Stimulated activated CD4-positive, alpha-beta T cell treated with anti-CD3 and anti-CD28 coated beads, Interleukin-4, amount 100 ng/mL, for 24 hours (primary cell): ENCODE measurements at regions not wholly inside any gene's neighbourhood (a gene's known extent, or its start where the extent isn't known, plus 50 kb on each side); places are given as distances from the start of the nearest gene placed in this dataset.

Experiments used
- DNase-seq: peaks from one replicate; pipeline ENCODE4 v3.0.0-alpha.2; 2020

DNA sequence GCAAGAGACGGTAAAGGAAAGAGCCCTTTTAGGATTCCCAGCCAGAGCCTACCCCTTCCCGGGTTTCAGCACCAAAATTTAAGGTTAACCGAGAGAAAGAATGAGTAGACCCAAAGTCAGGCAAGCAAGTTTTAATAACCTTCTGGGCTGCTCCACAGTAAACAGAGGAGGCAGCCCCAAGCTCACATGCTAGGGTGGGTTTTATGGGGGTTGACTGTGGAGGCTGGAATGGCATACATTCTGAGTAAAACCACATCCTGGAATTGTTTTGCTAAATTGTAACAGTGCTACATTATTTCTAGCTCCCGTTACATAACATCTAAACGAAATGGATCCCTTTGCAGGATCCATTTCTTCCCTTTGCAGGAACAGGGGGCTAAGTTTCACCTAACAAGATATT is 102.2 kb upstream of the USP9Y start:
- no peak for DNase-seq

DNA sequence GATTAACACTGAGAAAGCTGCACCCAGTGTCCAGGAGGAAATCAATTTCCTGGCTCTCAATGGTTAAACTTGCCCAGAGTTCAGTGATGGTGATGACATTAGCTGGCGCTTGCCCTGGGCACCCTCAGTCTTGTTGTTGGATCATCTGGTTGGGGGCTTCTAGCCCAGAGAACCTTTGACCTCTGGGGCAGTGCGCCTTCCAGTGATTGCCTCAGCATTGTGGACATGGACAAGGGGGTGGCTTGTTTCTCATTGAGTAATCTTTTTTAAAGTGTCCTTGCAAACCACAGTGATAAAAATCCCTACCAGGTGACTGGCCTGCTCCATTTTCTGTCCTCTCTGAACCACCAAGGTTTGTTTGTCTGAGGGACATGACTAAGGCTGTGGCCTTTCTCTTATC is 95.6 kb upstream of the USP9Y start:
- no peak for DNase-seq

DNA sequence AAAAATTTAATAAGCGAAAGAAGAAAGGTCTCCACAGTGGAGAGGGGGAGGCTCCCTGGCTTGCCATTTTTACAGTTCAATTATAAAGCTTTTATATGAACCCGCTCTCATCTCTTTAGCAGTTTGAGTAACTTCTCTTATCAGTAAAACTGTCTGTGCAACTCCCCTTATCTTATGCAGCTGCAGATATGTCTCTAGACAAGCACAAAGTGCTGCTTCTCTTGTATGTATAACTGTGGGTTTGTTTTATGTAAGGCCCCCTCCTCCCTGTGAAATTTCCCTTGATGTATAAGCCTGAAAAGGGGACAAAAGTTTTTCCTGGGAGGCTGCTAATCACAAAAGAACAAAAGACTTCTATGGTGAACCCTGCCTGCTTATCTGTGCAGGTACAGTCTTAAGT is 90.2 kb upstream of the USP9Y start:
- DNase-seq: no peak

DNA sequence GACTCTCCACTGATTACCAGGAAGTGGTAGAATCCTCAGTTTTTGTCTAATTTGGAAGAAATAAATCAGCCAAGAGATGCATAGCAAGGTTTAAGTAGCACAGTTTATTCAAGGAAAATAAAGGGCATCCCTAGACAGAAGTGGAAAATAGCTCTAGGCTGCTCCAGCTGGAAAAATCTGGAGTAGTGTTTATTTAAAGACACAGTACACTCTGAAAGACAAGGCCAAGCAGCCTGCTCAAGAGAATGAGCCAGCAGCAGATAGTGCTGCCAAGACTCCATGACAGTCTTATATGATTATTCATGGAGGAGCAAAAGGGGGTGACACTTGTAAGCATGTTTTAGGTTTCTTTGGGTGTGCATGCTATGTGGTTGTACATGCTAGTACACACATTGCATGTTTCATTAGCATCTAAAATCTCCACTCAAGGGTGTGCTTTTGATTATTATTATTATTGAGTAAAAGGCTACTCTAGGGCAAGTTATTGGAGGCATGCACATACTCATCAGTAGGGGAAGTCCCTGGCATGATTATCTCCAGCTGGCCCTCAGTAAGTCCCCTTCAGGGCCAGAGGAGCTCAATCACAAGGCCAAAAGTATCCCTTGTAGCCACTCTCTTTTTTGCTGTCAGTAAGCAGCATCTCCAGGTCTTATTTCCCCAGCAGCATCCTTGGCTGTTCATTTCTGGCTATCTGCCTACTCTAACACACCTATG is 85.1 kb upstream of the USP9Y start:
- DNase-seq: no peak

DNA sequence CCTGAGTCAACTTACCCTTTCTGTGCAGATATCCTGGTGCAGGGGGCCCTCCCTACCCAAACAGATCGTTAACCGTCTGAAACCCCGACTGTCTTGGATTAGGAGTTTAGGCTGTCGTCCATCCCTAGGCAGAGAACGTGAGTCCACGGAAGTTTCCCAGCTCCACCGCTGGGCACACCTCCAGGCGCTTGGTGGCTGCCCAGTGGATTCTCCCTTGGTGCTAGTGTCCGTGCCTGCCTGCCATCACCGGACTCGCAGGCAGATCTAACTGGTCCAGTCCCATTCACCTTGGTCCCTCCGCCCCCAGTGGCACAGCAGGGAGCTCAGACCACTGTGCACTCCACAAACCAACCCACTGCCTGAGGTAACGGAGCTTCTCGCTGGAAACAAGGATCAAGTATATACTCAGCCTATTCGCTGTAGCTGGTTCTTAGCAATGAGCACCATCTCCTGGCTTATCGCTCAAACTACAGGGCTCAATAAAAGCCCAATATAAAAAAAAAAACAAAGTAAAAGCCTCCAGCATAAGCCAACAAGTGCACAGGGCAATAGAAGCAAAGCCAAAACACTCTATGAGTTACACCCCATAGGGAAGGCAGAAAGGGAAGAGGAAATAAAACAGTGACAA is 79.5 kb upstream of the USP9Y start:
- DNase-seq: no peak

DNA sequence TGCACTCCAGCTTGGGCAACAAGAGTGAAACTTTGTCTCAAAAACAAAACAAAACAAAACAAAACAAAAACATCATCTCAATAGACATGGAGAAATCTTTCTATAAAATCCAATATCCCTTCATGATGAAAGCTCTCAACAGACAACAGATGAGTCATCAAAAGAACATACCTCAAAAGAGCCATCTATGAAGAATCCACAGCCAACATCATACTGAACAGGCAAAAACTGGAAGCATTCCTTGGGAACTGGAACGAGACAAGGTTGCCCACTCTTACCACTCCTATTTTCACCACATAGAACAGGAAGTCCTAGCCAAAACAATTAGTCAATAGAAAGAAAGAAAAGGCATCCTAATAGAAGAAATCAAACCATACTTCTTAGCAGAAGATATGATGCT is 77.8 kb upstream of the USP9Y start:
- no peak for DNase-seq

DNA sequence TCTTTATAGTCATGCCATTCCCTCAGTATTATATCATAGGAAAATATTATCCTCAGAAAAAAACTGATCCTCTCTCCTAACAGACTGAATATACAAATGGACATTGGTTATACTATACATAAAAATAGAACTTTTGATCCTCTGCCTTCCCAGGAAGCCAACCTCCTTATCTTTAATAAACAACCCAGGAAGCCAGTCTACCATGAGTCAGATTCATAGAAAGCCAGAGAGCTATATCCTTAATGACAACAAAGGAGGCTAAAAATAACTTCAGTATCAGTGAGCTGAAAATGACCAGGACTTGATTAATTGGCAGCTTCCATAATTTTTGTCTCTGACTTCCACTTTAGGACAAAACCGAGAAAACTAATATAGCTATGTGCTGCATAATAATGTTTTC is 58.0 kb upstream of the USP9Y start:
- no peak for DNase-seq

DNA sequence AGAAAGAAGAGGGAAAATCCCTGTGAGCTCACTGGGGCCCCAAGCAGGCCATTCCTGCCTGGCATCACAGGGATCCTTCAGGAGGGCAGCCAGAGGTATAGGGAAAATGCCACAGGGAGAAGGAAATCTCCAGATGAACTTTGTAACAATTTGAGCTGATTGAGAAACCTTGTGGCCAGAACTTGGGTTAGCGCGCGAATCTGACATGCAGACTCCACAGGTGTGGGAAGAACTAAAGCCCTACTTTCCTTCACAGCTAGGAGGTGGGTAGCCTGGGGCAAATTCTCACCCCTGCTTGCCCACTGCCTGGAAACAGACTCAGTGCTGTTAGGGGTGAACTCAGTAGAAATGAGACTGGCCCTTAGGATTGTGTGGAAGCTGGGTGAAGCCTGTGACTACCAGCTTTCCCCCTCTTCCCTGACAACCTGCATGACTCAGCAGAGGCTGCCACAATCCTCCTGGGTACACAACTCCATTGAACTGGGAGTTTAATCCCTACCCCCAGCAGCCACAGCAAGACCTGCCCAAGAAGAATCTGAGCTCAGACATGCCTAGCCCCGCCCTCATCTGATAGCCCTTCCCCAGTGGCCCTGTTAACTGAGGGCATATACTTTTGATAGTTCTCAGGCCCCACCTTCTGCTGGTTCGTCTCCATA is 57.2 kb upstream of the USP9Y start:
- DNase-seq: no peak

DNA sequence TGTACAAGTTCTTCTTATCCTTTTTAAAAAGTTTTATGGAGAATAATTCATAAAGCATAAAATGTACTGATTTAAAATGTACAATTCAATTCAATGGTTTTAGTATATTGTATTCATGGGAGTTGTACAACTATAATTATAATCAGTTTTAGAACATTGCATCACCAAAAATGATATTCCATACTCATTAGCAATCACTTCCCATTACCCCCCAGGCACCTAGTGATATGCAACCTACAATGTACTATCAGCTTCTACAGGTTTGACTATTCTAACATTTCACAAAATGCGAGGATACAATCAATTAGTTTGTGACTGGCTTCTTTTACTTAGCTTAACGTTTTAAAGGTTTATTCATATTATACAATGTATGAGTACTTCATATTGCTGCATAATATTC is 49.9 kb upstream of the USP9Y start:
- no peak for DNase-seq
